HCT116 (cell line): ENCODE measurements at regions not wholly inside any gene's neighbourhood (a gene's known extent, or its start where the extent isn't known, plus 50 kb on each side); places are given as distances from the start of the nearest gene placed in this dataset.

ENCODE experiments used
- ATAC-seq: fragments of 200-7000 bp; cut with Tn5 transposase; 2 replicates; pipeline ENCODE4 v1.9.1; 2020; ENCODE audit warnings: mild to moderate bottlenecking, moderate library complexity
- BruUV-seq: library from RNA; stranded (reverse); fragments of 400-500 nt; replicated peaks from 2 replicates; lab custom pipeline; 2021; lab: Mats Ljungman, UMichigan
- CTCF ChIA-PET: fragments of 300-600 bp; sonication (Branson Sonifier 250); formaldehyde crosslinking; loops from one replicate; lab custom pipeline; 2021; ENCODE audit warnings: antibody characterized with exemption; lab: Charles Lee
- POLR2A ChIA-PET: fragments of 300-600, 350-600 bp; sonication (Branson Sonifier 250); formaldehyde crosslinking; loops from one replicate; lab custom pipeline; 2021; ENCODE audit warnings: antibody characterized with exemption; lab: Charles Lee
- RAD21 ChIA-PET, 2 experiments: fragments of 300-600 bp; sonication (Branson Sonifier 250); formaldehyde crosslinking; loops; one replicate each; lab custom pipeline; 2023; ENCODE audit warnings: low total read pairs in 2 of 2; ENCODE audit not compliant: uncharacterized antibody in 2 of 2, unreplicated experiment in 2 of 2, low non-redundant PET in 1 of 2; lab: Charles Lee
- DNase-seq: peaks from one replicate; pipeline ENCODE4 v3.0.0-alpha.2; 2010; ENCODE audit warnings: low read depth, low spot score
- H2AFZ ChIP-seq: fragments of 200-600 bp; shearing (Covaris generic), sonication (generic); 2 replicates; pipeline ENCODE4 v1.6.1; 2017; ENCODE audit warnings: low read depth, mixed run types, mixed read lengths, antibody characterized with exemption, low read length; ENCODE audit not compliant: poor library complexity, severe bottlenecking
- H3K27ac ChIP-seq: 2 replicates; pipeline ENCODE4 v1.5.1; 2012; ENCODE audit warnings: low read depth, low read length
- H3K27me3 ChIP-seq: fragments of 200-600 bp; sonication (generic); 2 replicates; pipeline ENCODE4 v1.6.1; 2016; ENCODE audit warnings: mixed run types, low read length, mixed read lengths; ENCODE audit not compliant: insufficient read depth
- H3K36me3 ChIP-seq, 2 experiments: fragments of 200-500 bp in 1 of 2; fragments of 200-600 bp in 1 of 2; sonication (Bioruptor generic) in 1 of 2; sonication (generic) in 1 of 2; 2 replicates each; pipeline versions ENCODE4 v1.5.1 to v1.6.1; 2014 to 2016; ENCODE audit warnings: low read length in 2 of 2, inconsistent platforms in 1 of 2, mixed read lengths in 1 of 2, mixed run types in 1 of 2; ENCODE audit not compliant: insufficient read depth in 2 of 2, control insufficient read depth in 1 of 2
- H3K4me1 ChIP-seq, 2 experiments: fragments of 200-600 bp in 1 of 2; sonication (generic) in 1 of 2; 2 replicates each; pipeline versions ENCODE4 v1.5.1 to v1.6.1; 2012 to 2017; ENCODE audit warnings: low read length in 2 of 2, inconsistent platforms in 1 of 2, mild to moderate bottlenecking in 1 of 2, mixed read lengths in 1 of 2, mixed run types in 1 of 2, moderate library complexity in 1 of 2; ENCODE audit not compliant: insufficient read depth in 2 of 2, control insufficient read depth in 1 of 2
- H3K4me2 ChIP-seq: fragments of 200-600 bp; sonication (generic); 2 replicates; pipeline ENCODE4 v1.6.1; 2017; ENCODE audit warnings: mixed run types, low read length, mixed read lengths
- H3K4me3 ChIP-seq, 2 experiments: fragments of 200-600 bp in 1 of 2; sonication (generic) in 1 of 2; replicated peaks in 1 of 2; 2 replicates each; pipeline ENCODE4 v1.5.1; 2011 to 2016; ENCODE audit warnings: low read length in 2 of 2, control low read depth in 1 of 2, low read depth in 1 of 2, mild to moderate bottlenecking in 1 of 2, mixed read lengths in 1 of 2, mixed run types in 1 of 2
- H3K79me2 ChIP-seq: fragments of 200-600 bp; sonication (generic); 2 replicates; pipeline ENCODE4 v1.6.1; 2017; ENCODE audit warnings: mild to moderate bottlenecking, mixed run types, low read length, moderate library complexity, mixed read lengths; ENCODE audit not compliant: insufficient read depth
- H3K9ac ChIP-seq: fragments of 200-600 bp; sonication (generic); 2 replicates; pipeline ENCODE4 v1.6.1; 2016; ENCODE audit warnings: low read length, mixed read lengths
- H3K9me2 ChIP-seq: fragments of 200-600 bp; sonication (generic), shearing (Covaris generic); 2 replicates; pipeline ENCODE4 v1.6.1; 2017; ENCODE audit warnings: mixed run types, mild to moderate bottlenecking, moderate library complexity; ENCODE audit not compliant: insufficient read depth
- H3K9me3 ChIP-seq, 2 experiments: fragments of 200-500 bp in 1 of 2; fragments of 200-600 bp in 1 of 2; sonication (Bioruptor generic) in 1 of 2; sonication (generic) in 1 of 2; 2 replicates each; pipeline ENCODE4 v1.6.1; 2014 to 2017; ENCODE audit warnings: low read length in 2 of 2, mixed read lengths in 2 of 2, inconsistent platforms in 1 of 2, low read depth in 1 of 2, mild to moderate bottlenecking in 1 of 2, mixed run types in 1 of 2, moderate library complexity in 1 of 2; ENCODE audit not compliant: control insufficient read depth in 1 of 2, insufficient read depth in 1 of 2
- H4K20me1 ChIP-seq: fragments of 200-600 bp; sonication (generic), shearing (Covaris generic); 2 replicates; pipeline ENCODE4 v1.6.1; 2017; ENCODE audit warnings: mixed run types, mild to moderate bottlenecking, moderate library complexity; ENCODE audit not compliant: insufficient read depth
- CEBPB ChIP-seq: IDR thresholded peaks from 2 replicates; pipeline ENCODE4 v1.6.1; 2012; ENCODE audit warnings: low read depth
- EGR1 ChIP-seq: IDR thresholded peaks from 2 replicates; pipeline ENCODE4 v1.6.1; 2012; ENCODE audit warnings: low read depth
- ELF1 ChIP-seq: IDR thresholded peaks from 2 replicates; pipeline ENCODE4 v1.6.1; 2012; ENCODE audit warnings: low read depth, borderline replicate concordance
- EZH2 ChIP-seq: fragments of 200-600 bp; sonication (generic); IDR thresholded peaks from 2 replicates; pipeline ENCODE4 v1.6.1; 2017; ENCODE audit warnings: antibody characterized with exemption, mixed run types
- EZH2phosphoT487 ChIP-seq: fragments of 200-600 bp; IDR thresholded peaks from 2 replicates; pipeline ENCODE4 v1.6.1; 2018; ENCODE audit warnings: antibody characterized with exemption, borderline replicate concordance
- JUND ChIP-seq: IDR thresholded peaks from 2 replicates; pipeline ENCODE4 v1.6.1; 2012
- POLR2A ChIP-seq: IDR thresholded peaks from 2 replicates; pipeline ENCODE4 v1.7.0; 2011; ENCODE audit warnings: borderline replicate concordance; ENCODE audit not compliant: insufficient read depth, insufficient read length; ENCODE audit errors: extremely low read depth
- POLR2AphosphoS5 ChIP-seq: IDR thresholded peaks from 2 replicates; pipeline ENCODE4 v1.6.1; 2011; ENCODE audit warnings: mild to moderate bottlenecking, low read depth, low read length, moderate library complexity
- RAD21 ChIP-seq: IDR thresholded peaks from 2 replicates; pipeline ENCODE4 v1.6.1; 2012; ENCODE audit warnings: low read depth, mild to moderate bottlenecking
- SP1 ChIP-seq: IDR thresholded peaks from 2 replicates; pipeline ENCODE4 v1.6.1; 2012; ENCODE audit warnings: low read depth
- SRF ChIP-seq: IDR thresholded peaks from 2 replicates; pipeline ENCODE4 v1.6.1; 2012; ENCODE audit warnings: low read depth
- TCF7L2 ChIP-seq: IDR thresholded peaks from 2 replicates; pipeline ENCODE4 v1.7.0; 2011; ENCODE audit warnings: borderline replicate concordance, inconsistent platforms; ENCODE audit not compliant: insufficient read depth, insufficient read length; ENCODE audit errors: extremely low read depth
- YY1 ChIP-seq: IDR thresholded peaks from 2 replicates; pipeline ENCODE4 v1.6.1; 2011; ENCODE audit warnings: low read length, low read depth, moderate library complexity, mild to moderate bottlenecking; ENCODE audit not compliant: insufficient replicate concordance; ENCODE audit errors: extremely low read depth
- ZFX ChIP-seq: fragments of 450-650 bp; IDR thresholded peaks from 2 replicates; pipeline ENCODE4 v1.6.1; 2017
- ZNF274 ChIP-seq: fragments of 200-500 bp; sonication (Bioruptor generic); IDR thresholded peaks from 2 replicates; pipeline ENCODE4 v1.6.1; 2014; ENCODE audit warnings: mild to moderate bottlenecking, low read depth, low read length, inconsistent platforms
- intact Hi-C: fragments of 100-400 bp; cut with micrococcal nuclease; formaldehyde crosslinking; loops from 2 replicates; pipeline ENCODE4 v1.10.0; 2022
- TF ChIP-seq, protein P1 (sequence below): IDR thresholded peaks from 2 replicates; pipeline ENCODE4 v1.6.1; 2012
- TF ChIP-seq, protein P2 (sequence below): IDR thresholded peaks from 2 replicates; pipeline ENCODE4 v1.6.1; 2012; ENCODE audit warnings: low read depth
- TF ChIP-seq, protein P3 (sequence below): IDR thresholded peaks from 2 replicates; pipeline ENCODE4 v1.6.1; 2011; ENCODE audit warnings: mild to moderate bottlenecking, low read length, moderate library complexity; ENCODE audit not compliant: insufficient replicate concordance; ENCODE audit errors: extremely low read depth
- TF ChIP-seq, protein P4 (sequence below): IDR thresholded peaks from 2 replicates; pipeline ENCODE4 v1.6.1; 2012

DNA sequence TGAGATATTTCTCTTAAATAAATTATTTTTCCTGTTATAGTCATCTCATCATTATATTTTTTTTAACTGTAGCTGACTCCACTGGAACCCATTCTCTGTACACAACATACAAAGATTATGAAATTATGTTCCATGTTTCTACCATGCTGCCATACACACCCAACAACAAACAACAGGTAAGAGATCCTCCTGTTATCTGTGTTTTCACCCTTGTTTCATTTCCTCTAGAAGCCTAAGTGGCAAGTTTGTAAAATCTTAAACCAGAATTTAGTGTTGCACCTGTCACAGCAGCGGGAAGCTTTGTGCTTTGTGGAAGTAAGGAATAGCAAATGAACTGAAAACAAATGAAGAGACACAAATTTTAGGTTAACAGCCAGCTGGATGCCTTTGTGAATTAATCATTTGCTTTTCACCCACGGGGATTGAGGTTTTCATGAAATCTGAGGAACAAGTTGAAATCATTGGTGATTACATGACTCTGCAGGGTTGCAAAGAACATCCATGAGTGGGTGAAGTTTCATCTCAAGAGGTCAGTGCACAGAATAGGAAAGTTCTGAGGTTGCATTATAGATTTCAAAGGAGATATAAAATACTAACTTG, 273.9 kb upstream of the RGS6 start:
- H2AFZ ChIP-seq: no peak overlapping the region
- ATAC-seq (no peak), DNase-seq (no peak)
- no peaks in the 10 kb centered on the region for H3K9me3 ChIP-seq
- POLR2A ChIA-PET: no interaction called here
- no peak overlapping the region for H3K4me2 ChIP-seq
- CTCF ChIA-PET: no interaction called here
- TF ChIP-seq YY1 (no peak), SRF (no peak), RAD21 (no peak), ELF1 (no peak), EGR1 (no peak), EZH2 (no peak), JUND (no peak), POLR2AphosphoS5 (no peak), SP1 (no peak), ZFX (no peak), POLR2A (no peak), TCF7L2 (no peak), EZH2phosphoT487 (no peak), CEBPB (no peak), ZNF274 (no peak)
- TF ChIP-seq, protein P1, sequence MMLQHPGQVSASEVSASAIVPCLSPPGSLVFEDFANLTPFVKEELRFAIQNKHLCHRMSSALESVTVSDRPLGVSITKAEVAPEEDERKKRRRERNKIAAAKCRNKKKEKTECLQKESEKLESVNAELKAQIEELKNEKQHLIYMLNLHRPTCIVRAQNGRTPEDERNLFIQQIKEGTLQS: no peak
- TF ChIP-seq, protein P2, sequence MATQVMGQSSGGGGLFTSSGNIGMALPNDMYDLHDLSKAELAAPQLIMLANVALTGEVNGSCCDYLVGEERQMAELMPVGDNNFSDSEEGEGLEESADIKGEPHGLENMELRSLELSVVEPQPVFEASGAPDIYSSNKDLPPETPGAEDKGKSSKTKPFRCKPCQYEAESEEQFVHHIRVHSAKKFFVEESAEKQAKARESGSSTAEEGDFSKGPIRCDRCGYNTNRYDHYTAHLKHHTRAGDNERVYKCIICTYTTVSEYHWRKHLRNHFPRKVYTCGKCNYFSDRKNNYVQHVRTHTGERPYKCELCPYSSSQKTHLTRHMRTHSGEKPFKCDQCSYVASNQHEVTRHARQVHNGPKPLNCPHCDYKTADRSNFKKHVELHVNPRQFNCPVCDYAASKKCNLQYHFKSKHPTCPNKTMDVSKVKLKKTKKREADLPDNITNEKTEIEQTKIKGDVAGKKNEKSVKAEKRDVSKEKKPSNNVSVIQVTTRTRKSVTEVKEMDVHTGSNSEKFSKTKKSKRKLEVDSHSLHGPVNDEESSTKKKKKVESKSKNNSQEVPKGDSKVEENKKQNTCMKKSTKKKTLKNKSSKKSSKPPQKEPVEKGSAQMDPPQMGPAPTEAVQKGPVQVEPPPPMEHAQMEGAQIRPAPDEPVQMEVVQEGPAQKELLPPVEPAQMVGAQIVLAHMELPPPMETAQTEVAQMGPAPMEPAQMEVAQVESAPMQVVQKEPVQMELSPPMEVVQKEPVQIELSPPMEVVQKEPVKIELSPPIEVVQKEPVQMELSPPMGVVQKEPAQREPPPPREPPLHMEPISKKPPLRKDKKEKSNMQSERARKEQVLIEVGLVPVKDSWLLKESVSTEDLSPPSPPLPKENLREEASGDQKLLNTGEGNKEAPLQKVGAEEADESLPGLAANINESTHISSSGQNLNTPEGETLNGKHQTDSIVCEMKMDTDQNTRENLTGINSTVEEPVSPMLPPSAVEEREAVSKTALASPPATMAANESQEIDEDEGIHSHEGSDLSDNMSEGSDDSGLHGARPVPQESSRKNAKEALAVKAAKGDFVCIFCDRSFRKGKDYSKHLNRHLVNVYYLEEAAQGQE: no peak
- TF ChIP-seq, protein P3, sequence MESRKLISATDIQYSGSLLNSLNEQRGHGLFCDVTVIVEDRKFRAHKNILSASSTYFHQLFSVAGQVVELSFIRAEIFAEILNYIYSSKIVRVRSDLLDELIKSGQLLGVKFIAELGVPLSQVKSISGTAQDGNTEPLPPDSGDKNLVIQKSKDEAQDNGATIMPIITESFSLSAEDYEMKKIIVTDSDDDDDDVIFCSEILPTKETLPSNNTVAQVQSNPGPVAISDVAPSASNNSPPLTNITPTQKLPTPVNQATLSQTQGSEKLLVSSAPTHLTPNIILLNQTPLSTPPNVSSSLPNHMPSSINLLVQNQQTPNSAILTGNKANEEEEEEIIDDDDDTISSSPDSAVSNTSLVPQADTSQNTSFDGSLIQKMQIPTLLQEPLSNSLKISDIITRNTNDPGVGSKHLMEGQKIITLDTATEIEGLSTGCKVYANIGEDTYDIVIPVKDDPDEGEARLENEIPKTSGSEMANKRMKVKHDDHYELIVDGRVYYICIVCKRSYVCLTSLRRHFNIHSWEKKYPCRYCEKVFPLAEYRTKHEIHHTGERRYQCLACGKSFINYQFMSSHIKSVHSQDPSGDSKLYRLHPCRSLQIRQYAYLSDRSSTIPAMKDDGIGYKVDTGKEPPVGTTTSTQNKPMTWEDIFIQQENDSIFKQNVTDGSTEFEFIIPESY: no peak
- TF ChIP-seq, protein P4, sequence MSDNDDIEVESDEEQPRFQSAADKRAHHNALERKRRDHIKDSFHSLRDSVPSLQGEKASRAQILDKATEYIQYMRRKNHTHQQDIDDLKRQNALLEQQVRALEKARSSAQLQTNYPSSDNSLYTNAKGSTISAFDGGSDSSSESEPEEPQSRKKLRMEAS: no peak
- intact Hi-C loops: no loop called here
- RAD21 ChIA-PET: no interaction called here
- no peaks in the 10 kb centered on the region for H3K36me3 ChIP-seq
- no peaks in the 10 kb centered on the region for H4K20me1 ChIP-seq
- no peaks in the 10 kb centered on the region for H3K27me3 ChIP-seq
- no peak overlapping the region for H3K27ac ChIP-seq
- no TSS peak for BruUV-seq
- no peaks in the 10 kb centered on the region for H3K9me2 ChIP-seq
- no peak overlapping the region for H3K4me3 ChIP-seq
- H3K79me2 ChIP-seq: no peaks in the 10 kb centered on the region
- H3K4me1 ChIP-seq: peaks cover 2 to 15% of the 10 kb centered on the region in 2 experiments; a peak in 2 of 4 replicates
- no peak overlapping the region for H3K9ac ChIP-seq
